Heart left ventricle (tissue), 16 donors: ENCODE measurements at regions not wholly inside any gene's neighbourhood (a gene's known extent, or its start where the extent isn't known, plus 50 kb on each side); places are given as distances from the start of the nearest gene placed in this dataset.

ENCODE experiments used
- ATAC-seq, 4 donors: fragments of 200-7000 bp; cut with Tn5 transposase; one replicate each; pipeline ENCODE4 v1.9.1; 2020 to 2022; ENCODE audit warnings: moderate library complexity in 4 of 4, mild to moderate bottlenecking in 3 of 4, moderate number of reproducible peaks in 1 of 4
- DNase-seq, 5 donors: peaks; one replicate each; pipeline ENCODE4 v3.0.0-alpha.2; 2020
- H3K27ac ChIP-seq, 12 donors: fragments of 200-600 bp; sonication (generic) in 4 of 12; one replicate each; pipeline versions ENCODE4 v1.5.0 to v1.8.0; 2016 to 2022; ENCODE audit warnings: mild to moderate bottlenecking in 2 of 12
- H3K27me3 ChIP-seq, 9 donors: fragments of 200-600 bp; sonication (generic) in 2 of 9; one replicate each; pipeline versions ENCODE4 v1.5.1 to v1.8.0; 2016 to 2022; ENCODE audit warnings: mild to moderate bottlenecking in 3 of 9
- H3K36me3 ChIP-seq, 9 donors: fragments of 200-600 bp; sonication (generic) in 2 of 9; one replicate each; pipeline versions ENCODE4 v1.5.0 to v1.8.0; 2018 to 2022; ENCODE audit warnings: mild to moderate bottlenecking in 2 of 9
- H3K4me1 ChIP-seq, 12 donors: fragments of 200-600 bp; sonication (generic) in 4 of 12; one replicate each; pipeline versions ENCODE4 v1.5.0 to v1.8.0; 2016 to 2022; ENCODE audit warnings: mild to moderate bottlenecking in 3 of 12
- H3K4me3 ChIP-seq, 12 donors: fragments of 200-600 bp; sonication (generic) in 4 of 12; one replicate each; pipeline versions ENCODE4 v1.5.0 to v1.8.0; 2017 to 2022; ENCODE audit warnings: mild to moderate bottlenecking in 9 of 12, moderate library complexity in 4 of 12
- H3K9me3 ChIP-seq, 12 donors: fragments of 200-600 bp; sonication (generic) in 4 of 12; one replicate each; pipeline versions ENCODE4 v1.5.0 to v1.8.0; 2016 to 2022; ENCODE audit warnings: mild to moderate bottlenecking in 1 of 12
- CTCF ChIP-seq, 12 donors: fragments of 200-600 bp; sonication (generic) in 4 of 12; IDR thresholded peaks; one replicate each; pipeline versions ENCODE4 v1.5.0 to v1.8.0; 2018 to 2022; ENCODE audit warnings: antibody characterized with exemption in 12 of 12, mild to moderate bottlenecking in 5 of 12
- POLR2A ChIP-seq, 2 donors: fragments of 450-650 bp; IDR thresholded peaks; one replicate each; pipeline ENCODE4 v1.6.1; 2017; ENCODE audit warnings: antibody characterized with exemption in 2 of 2, mild to moderate bottlenecking in 2 of 2, moderate library complexity in 2 of 2
- WGBS, 4 donors: extraction: QIAGEN DNeasy Blood & Tissue Kit in 2 of 4; methylation state at CpG; one replicate each; pipeline versions ENCODE4 v1.1.5 to v1.1.7; 2013 to 2018; 5-methylcytosine and 5-hydroxymethylcytosine counted together
- intact Hi-C, 10 donors: fragments of 100-400 bp; cut with DNase I; formaldehyde crosslinking; loops; one replicate each; pipeline versions ENCODE4 v1.11.1 to v1.14.2; 2022
- donor health status: ischemic (EF 13 %, LVEDD 7.1; RV severe dilation, severe dysfunction).
- donor health status: healthy with polysubstance abuse.
- donor health status: DM: no; HTN: yes; CAD: no.
- donor health status: DM: no; HTN: no; CAD: no.
- donor health status: ischemic (EF 25% LVEDD 6.9; RV normal size, moderate dysfunction).
- donor health status: ischemic (EF 25% LVEDD 5.7; RV mildly dilated, moderate dysfunction).
- donor health status: healthy.
- donor health status: DM: yes; HTN: yes; CAD: no.
- donor health status: ischemic (EF 35%, LVEDD 5.7; RV mildly dilated, moderate dysfunction).
- donor health status: nonischemic (EF 11% LVEDD 7.7; RV severe dilation, severe dysfunction).
- donor health status: DM: yes; HTN: yes; CAD: no.
- donor health status: PGD.
- donor health status: ischemic (EF 29% LVEDD 5.4; RV normal size, mild dysfunction).
- donor health status: nonischemic (EF 23%, LVEDD 6.1; RV moderate dilation, normal function).

- no peak overlapping the region for H3K4me3 ChIP-seq
- intact Hi-C loops, result no loop called here
Observed at GRCh38 chr12:67386869-67387565, 117.9 kb downstream of the CAND1 start.

DNA sequence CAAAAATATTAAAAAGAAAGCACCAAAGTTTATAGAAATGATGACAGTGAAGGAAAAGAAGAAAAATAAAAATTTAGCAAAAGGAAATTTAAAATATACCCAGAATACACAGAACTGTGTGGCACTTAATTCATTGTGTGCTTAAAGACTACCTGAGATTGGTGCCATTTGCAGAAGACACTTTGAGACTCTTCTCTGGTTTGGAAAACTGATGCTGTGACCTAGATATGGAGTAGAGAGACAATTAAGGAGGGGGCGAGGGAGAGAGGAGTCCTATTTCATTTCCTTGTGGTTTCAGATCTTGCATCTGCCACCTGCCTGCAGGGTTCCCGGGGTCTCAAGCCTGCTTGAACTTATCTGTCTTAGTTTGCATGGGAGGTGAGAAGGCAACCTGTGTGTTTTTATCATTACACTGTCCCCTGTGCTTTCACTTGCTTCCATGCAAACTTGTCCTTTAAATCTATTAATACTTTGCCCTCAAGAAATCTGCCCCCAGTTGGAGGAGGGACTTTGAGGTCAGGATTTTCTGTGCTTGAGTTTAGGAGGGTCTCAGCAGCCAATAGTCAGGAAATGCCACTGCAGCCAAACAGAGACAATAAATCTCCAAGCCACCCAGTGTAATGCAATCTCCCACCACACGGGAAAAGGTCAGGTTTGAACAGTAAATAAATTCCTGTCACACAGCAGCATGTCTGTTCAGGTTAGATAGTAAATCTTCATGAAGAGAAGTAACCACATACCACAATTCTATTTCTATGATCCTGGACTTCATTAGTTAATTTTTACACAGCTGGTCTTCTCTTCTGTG, 119.4 kb downstream of the CAND1 start:
- H3K27ac ChIP-seq, result no peak overlapping the region

More at GRCh38 chr12:67386869-67387565, 117.9 kb downstream of the CAND1 start:
- H3K9me3 ChIP-seq, result no peaks in the 10 kb centered on the region
- ATAC-seq, result no peak
- DNase-seq, result no peak
- H3K4me1 ChIP-seq, result no peaks in the 10 kb centered on the region
- no peaks in the 10 kb centered on the region for H3K27me3 ChIP-seq
- WGBS, 4 donors, result 62 to 84% (median 78%) methylated on average over 4 of the region's 4 CpGs
- TF ChIP-seq CTCF (IDR thresholded peaks at IDR 0.05), result no peak
- no peaks in the 10 kb centered on the region for H3K36me3 ChIP-seq
- no peak overlapping the region for H3K27ac ChIP-seq

DNA sequence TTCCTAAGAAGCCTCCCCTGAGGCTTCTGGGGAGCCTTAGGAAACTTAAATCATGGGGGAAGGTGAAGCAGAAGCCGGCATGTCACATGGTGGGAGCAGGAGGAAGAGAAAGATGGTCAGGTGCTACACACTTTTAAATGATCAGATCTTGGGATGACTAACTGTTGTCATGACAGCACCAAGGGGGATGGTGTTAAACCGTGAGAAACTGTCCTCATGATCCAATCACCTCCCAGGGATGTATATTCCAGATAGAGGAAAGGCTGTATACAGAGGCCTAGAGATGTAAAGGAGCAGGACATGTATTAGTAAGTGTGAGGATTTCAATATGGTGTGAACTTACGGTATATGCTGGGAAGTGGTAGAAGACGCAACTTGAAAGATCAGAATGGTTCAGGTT, 121.1 kb downstream of the CAND1 start:
- H3K27ac ChIP-seq, result no peak overlapping the region

More for the DNA sequence above, 119.4 kb downstream of the CAND1 start:
- H3K4me1 ChIP-seq, result no peaks in the 10 kb centered on the region
- no peaks in the 10 kb centered on the region for H3K9me3 ChIP-seq
- H3K4me3 ChIP-seq, result no peak overlapping the region
- ATAC-seq (no peak), DNase-seq (no peak)
- no peaks in the 10 kb centered on the region for H3K27me3 ChIP-seq
- H3K36me3 ChIP-seq, result no peaks in the 10 kb centered on the region
- intact Hi-C loops, result no loop called here
- no peak for TF ChIP-seq POLR2A (IDR thresholded peaks at IDR 0.05)
- TF ChIP-seq CTCF (IDR thresholded peaks at IDR 0.05), result peak in 3 of 12 donors; percentile 12 to 34 (median 12)
- 55 to 67% (median 63%) methylated on average over 3 of the region's 3 CpGs for WGBS, 4 donors

More for the DNA sequence above, 121.1 kb downstream of the CAND1 start:
- no peaks in the 10 kb centered on the region for H3K27me3 ChIP-seq
- intact Hi-C loops, result no loop called here
- no peak for ATAC-seq
- H3K4me3 ChIP-seq, result no peak overlapping the region
- peaks cover 0 to 10% (median 0%) of the 10 kb centered on the region in 12 donors for H3K4me1 ChIP-seq
- 71 to 96% (median 87%) methylated on average over 4 of the region's 4 CpGs for WGBS, 4 donors
- DNase-seq, result no peak
- H3K9me3 ChIP-seq, result no peaks in the 10 kb centered on the region
- no peaks in the 10 kb centered on the region for H3K36me3 ChIP-seq
- no peak for TF ChIP-seq CTCF (IDR thresholded peaks at IDR 0.05)
- TF ChIP-seq POLR2A (IDR thresholded peaks at IDR 0.05), result no peak
